Chondrocyte (in vitro differentiated cells): ENCODE measurements at regions not wholly inside any gene's neighbourhood (a gene's known extent, or its start where the extent isn't known, plus 50 kb on each side); places are given as distances from the start of the nearest gene placed in this dataset.

Experiments used
- DNase-seq: peaks from one replicate; pipeline ENCODE4 v3.0.0; 2021; ENCODE audit warnings: mixed read lengths, low spot score
- H3K27ac Mint-ChIP-seq: one replicate; pipeline ENCODE4 v1.8.0; 2021; ENCODE audit warnings: mild to moderate bottlenecking, moderate library complexity, mixed read lengths; ENCODE audit not compliant: unreplicated experiment
- H3K27me3 Mint-ChIP-seq: 2 replicates; pipeline ENCODE4 v1.8.0; 2021; ENCODE audit warnings: low read depth, mixed read lengths
- H3K36me3 Mint-ChIP-seq: 2 replicates; pipeline ENCODE4 v1.8.0; 2021; ENCODE audit warnings: low read depth, mixed read lengths
- H3K4me1 Mint-ChIP-seq: 2 replicates; pipeline ENCODE4 v1.8.0; 2021; ENCODE audit warnings: low read depth, mild to moderate bottlenecking, mixed read lengths
- H3K4me3 Mint-ChIP-seq: one replicate; pipeline ENCODE4 v1.8.0; 2021; ENCODE audit warnings: mild to moderate bottlenecking, moderate library complexity, mixed read lengths; ENCODE audit not compliant: unreplicated experiment
- H3K9me3 Mint-ChIP-seq: 2 replicates; pipeline ENCODE4 v1.8.0; 2021; ENCODE audit warnings: low read depth, mixed read lengths
- CTCF ChIP-seq: fragments of 200-600 bp; sonication (generic); IDR thresholded peaks from 2 replicates; pipeline ENCODE4 v1.5.0; 2021; ENCODE audit warnings: antibody characterized with exemption, mild to moderate bottlenecking, moderate library complexity

GRCh38 chr17:14559264-14560119 lies 258.6 kb downstream of the HS3ST3B1 start:
- H3K9me3 Mint-ChIP-seq: no peaks in the 10 kb centered on the region
- H3K27me3 Mint-ChIP-seq: no peaks in the 10 kb centered on the region
- no peak for DNase-seq
- TF ChIP-seq CTCF: no peak
- no peaks in the 10 kb centered on the region for H3K4me1 Mint-ChIP-seq
- H3K36me3 Mint-ChIP-seq: no peaks in the 10 kb centered on the region
- no peak overlapping the region for H3K4me3 Mint-ChIP-seq
- H3K27ac Mint-ChIP-seq: no peak overlapping the region

GRCh38 chr17:14557480-14557879 lies 256.6 kb downstream of the HS3ST3B1 start:
- H3K4me1 Mint-ChIP-seq: peaks cover 1% of the 10 kb centered on the region
- no peaks in the 10 kb centered on the region for H3K36me3 Mint-ChIP-seq
- no peaks in the 10 kb centered on the region for H3K9me3 Mint-ChIP-seq
- DNase-seq: no peak
- TF ChIP-seq CTCF: no peak
- no peak overlapping the region for H3K27ac Mint-ChIP-seq
- H3K27me3 Mint-ChIP-seq: no peaks in the 10 kb centered on the region
- no peak overlapping the region for H3K4me3 Mint-ChIP-seq

- Mint-ChIP-seq H3K4me1 (peaks cover 9% of the 10 kb centered on the region), H3K27me3 (no peaks in the 10 kb centered on the region), H3K4me3 (no peak overlapping the region), H3K9me3 (no peaks in the 10 kb centered on the region), H3K27ac (no peak overlapping the region), H3K36me3 (no peaks in the 10 kb centered on the region)
- no peak for DNase-seq
- TF ChIP-seq CTCF: peak; percentile 26
Measured at GRCh38 chr17:14553847-14554246, 253.0 kb downstream of the HS3ST3B1 start.

- Mint-ChIP-seq H3K9me3 (no peaks in the 10 kb centered on the region), H3K27ac (no peak overlapping the region), H3K36me3 (no peaks in the 10 kb centered on the region), H3K4me1 (peaks cover 9% of the 10 kb centered on the region), H3K27me3 (no peaks in the 10 kb centered on the region), H3K4me3 (no peak overlapping the region)
- no peak for TF ChIP-seq CTCF
- no peak for DNase-seq
Measured at GRCh38 chr17:14552306-14552705, 251.4 kb downstream of the HS3ST3B1 start.

GRCh38 chr17:14547556-14547955 lies 246.7 kb downstream of the HS3ST3B1 start:
- peaks cover 2% of the 10 kb centered on the region for H3K9me3 Mint-ChIP-seq
- no peaks in the 10 kb centered on the region for H3K36me3 Mint-ChIP-seq
- no peak overlapping the region for H3K27ac Mint-ChIP-seq
- H3K4me1 Mint-ChIP-seq: peaks cover 9% of the 10 kb centered on the region
- no peak for DNase-seq
- no peak for TF ChIP-seq CTCF
- no peaks in the 10 kb centered on the region for H3K27me3 Mint-ChIP-seq
- no peak overlapping the region for H3K4me3 Mint-ChIP-seq
